SK-N-SH (cell line): ENCODE measurements at regions not wholly inside any gene's neighbourhood (a gene's known extent, or its start where the extent isn't known, plus 50 kb on each side); places are given as distances from the start of the nearest gene placed in this dataset.

ENCODE experiments used
- CHD2 ChIP-seq: fragments of 150-350 bp; IDR thresholded peaks from 2 replicates; pipeline ENCODE4 v1.6.1; 2018; ENCODE audit warnings: low read length; ENCODE audit not compliant: partially characterized antibody
- CTCF ChIP-seq: fragments of 200-600 bp; sonication (generic); IDR thresholded peaks from 2 replicates; pipeline ENCODE4 v1.6.1; 2017; ENCODE audit warnings: antibody characterized with exemption, mild to moderate bottlenecking, moderate library complexity
- GATA2 ChIP-seq: sonication (generic); formaldehyde crosslinking; IDR thresholded peaks from 2 replicates; pipeline ENCODE4 v1.5.0; 2020; ENCODE audit warnings: mild to moderate bottlenecking, missing genetic modification reagents
- IRF3 ChIP-seq: fragments of 150-350 bp; IDR thresholded peaks from 2 replicates; pipeline ENCODE4 v1.6.1; 2016; ENCODE audit warnings: mild to moderate bottlenecking, low read depth, low read length
- MAX ChIP-seq: IDR thresholded peaks from 2 replicates; pipeline ENCODE4 v1.4.0; 2012; ENCODE audit warnings: low read depth
- MEF2A ChIP-seq: IDR thresholded peaks from 2 replicates; pipeline ENCODE4 v1.4.0; 2012; ENCODE audit warnings: low read depth, borderline replicate concordance
- PBX3 ChIP-seq: IDR thresholded peaks from 2 replicates; pipeline ENCODE4; 2012
- POLR2AphosphoS5 ChIP-seq: IDR thresholded peaks from 2 replicates; pipeline ENCODE4 v1.6.1; 2012; ENCODE audit warnings: low read depth, low read length
- USF1 ChIP-seq: IDR thresholded peaks from 2 replicates; pipeline ENCODE4 v1.4.0; 2012; ENCODE audit warnings: low read depth, borderline replicate concordance
- USF2 ChIP-seq: fragments of 150-350 bp; IDR thresholded peaks from 2 replicates; pipeline ENCODE4 v1.6.1; 2017; ENCODE audit warnings: antibody characterized with exemption, low read length, low read depth, borderline replicate concordance
- ZBTB33 ChIP-seq: IDR thresholded peaks from 2 replicates; pipeline ENCODE4 v1.4.0; 2012; ENCODE audit warnings: low read depth, borderline replicate concordance

- TF ChIP-seq MAX (no peak), CTCF (no peak), POLR2AphosphoS5 (no peak), USF2 (no peak), IRF3 (no peak), USF1 (no peak), MEF2A (no peak), PBX3 (no peak; the same call in 1 of the 2 replicates), CHD2 (no peak), GATA2 (CRISPR knock-in tag) (no peak), ZBTB33 (no peak)
Observed at GRCh38 chr1:244217711-244218110, 166.6 kb downstream of the ZBTB18 start.
